Neural cell (in vitro differentiated cells): ENCODE measurements at regions not wholly inside any gene's neighbourhood (a gene's known extent, or its start where the extent isn't known, plus 50 kb on each side); places are given as distances from the start of the nearest gene placed in this dataset.

ENCODE experiments used
- EP300 ChIP-seq: fragments of 450-650 bp; conservative IDR thresholded peaks from 2 replicates; pipeline ENCODE4 v1.6.1; 2014; ENCODE audit warnings: antibody characterized with exemption, mild to moderate bottlenecking, moderate library complexity; ENCODE audit not compliant: poor library complexity, severe bottlenecking
- RAD21 ChIP-seq: fragments of 450-650 bp; conservative IDR thresholded peaks from 2 replicates; pipeline ENCODE4 v1.6.1; 2014; ENCODE audit warnings: antibody characterized with exemption, mild to moderate bottlenecking, moderate library complexity
- SMC3 ChIP-seq: fragments of 450-650 bp; conservative IDR thresholded peaks from 2 replicates; pipeline ENCODE4 v1.6.1; 2014; ENCODE audit warnings: antibody characterized with exemption, mild to moderate bottlenecking, moderate library complexity; ENCODE audit not compliant: poor library complexity
- TF ChIP-seq, protein P1 (sequence below): fragments of 450-650 bp; IDR thresholded peaks from 2 replicates; pipeline ENCODE4 v1.5.1; 2014; ENCODE audit warnings: antibody characterized with exemption, mild to moderate bottlenecking, moderate library complexity; ENCODE audit not compliant: poor library complexity, severe bottlenecking

DNA sequence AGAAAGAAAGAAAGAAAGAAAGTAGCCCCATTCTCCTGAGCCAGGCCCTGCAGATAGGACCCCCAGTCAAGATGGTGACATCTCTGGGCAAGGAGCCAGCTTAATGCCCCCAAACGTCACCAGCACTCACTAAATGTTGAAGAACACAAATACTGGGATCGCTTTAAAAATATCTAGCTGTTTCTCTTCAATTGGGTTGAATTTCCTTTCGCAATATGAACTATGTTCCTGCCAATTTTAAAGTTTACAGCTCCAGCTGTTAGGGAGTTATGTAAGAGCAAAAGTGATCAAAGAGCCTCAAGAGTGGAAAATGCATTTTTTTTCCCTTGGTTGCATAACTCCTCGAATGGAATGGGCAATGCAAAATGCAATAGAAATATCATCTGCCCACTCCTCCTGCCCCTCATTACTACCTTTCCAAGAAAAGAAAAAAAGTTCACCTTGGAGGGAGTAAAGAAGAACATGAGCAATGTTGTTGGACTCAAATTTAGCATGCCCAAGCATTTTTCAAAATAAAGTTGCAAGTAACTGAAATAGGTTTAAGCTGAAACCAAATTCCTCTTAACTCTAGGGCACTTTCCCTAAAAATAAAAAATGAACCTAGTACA lies 244.2 kb upstream of the PIK3R1 start:
- TF ChIP-seq, protein P1, sequence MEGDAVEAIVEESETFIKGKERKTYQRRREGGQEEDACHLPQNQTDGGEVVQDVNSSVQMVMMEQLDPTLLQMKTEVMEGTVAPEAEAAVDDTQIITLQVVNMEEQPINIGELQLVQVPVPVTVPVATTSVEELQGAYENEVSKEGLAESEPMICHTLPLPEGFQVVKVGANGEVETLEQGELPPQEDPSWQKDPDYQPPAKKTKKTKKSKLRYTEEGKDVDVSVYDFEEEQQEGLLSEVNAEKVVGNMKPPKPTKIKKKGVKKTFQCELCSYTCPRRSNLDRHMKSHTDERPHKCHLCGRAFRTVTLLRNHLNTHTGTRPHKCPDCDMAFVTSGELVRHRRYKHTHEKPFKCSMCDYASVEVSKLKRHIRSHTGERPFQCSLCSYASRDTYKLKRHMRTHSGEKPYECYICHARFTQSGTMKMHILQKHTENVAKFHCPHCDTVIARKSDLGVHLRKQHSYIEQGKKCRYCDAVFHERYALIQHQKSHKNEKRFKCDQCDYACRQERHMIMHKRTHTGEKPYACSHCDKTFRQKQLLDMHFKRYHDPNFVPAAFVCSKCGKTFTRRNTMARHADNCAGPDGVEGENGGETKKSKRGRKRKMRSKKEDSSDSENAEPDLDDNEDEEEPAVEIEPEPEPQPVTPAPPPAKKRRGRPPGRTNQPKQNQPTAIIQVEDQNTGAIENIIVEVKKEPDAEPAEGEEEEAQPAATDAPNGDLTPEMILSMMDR: no peak
- TF ChIP-seq EP300: no peak
- TF ChIP-seq SMC3: no peak
- no peak for TF ChIP-seq RAD21
